ENCODE measurements at regions not wholly inside any gene's neighbourhood (a gene's known extent, or its start where the extent isn't known, plus 50 kb on each side); places are given as distances from the start of the nearest gene placed in this dataset.
"Not testable (repeated sequence)": the region's sequence is repeated elsewhere in the genome, so short reads cannot be mapped to it uniquely, and the experiment has no call there.

DNA sequence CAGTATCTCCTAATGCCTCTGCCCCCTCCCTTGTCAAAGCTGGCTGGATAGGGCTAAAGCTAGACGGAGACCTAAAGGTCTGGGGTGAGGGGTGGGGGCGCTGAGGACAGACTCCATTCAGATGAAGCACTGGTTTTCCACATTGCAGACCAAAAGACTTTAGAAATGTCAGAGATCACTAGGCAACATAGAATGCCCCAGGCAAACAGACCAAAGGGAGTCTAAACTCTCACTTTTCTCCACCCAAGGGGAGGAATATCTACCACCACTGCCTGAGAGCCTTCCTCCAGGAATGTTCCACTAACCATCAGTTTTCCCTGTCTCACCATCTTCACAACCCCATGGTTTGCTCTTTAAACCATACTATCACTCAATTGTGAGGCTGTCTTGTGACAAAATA, 106.9 kb upstream of the KRAS start (continued):
- TF ChIP-seq, protein P1, sequence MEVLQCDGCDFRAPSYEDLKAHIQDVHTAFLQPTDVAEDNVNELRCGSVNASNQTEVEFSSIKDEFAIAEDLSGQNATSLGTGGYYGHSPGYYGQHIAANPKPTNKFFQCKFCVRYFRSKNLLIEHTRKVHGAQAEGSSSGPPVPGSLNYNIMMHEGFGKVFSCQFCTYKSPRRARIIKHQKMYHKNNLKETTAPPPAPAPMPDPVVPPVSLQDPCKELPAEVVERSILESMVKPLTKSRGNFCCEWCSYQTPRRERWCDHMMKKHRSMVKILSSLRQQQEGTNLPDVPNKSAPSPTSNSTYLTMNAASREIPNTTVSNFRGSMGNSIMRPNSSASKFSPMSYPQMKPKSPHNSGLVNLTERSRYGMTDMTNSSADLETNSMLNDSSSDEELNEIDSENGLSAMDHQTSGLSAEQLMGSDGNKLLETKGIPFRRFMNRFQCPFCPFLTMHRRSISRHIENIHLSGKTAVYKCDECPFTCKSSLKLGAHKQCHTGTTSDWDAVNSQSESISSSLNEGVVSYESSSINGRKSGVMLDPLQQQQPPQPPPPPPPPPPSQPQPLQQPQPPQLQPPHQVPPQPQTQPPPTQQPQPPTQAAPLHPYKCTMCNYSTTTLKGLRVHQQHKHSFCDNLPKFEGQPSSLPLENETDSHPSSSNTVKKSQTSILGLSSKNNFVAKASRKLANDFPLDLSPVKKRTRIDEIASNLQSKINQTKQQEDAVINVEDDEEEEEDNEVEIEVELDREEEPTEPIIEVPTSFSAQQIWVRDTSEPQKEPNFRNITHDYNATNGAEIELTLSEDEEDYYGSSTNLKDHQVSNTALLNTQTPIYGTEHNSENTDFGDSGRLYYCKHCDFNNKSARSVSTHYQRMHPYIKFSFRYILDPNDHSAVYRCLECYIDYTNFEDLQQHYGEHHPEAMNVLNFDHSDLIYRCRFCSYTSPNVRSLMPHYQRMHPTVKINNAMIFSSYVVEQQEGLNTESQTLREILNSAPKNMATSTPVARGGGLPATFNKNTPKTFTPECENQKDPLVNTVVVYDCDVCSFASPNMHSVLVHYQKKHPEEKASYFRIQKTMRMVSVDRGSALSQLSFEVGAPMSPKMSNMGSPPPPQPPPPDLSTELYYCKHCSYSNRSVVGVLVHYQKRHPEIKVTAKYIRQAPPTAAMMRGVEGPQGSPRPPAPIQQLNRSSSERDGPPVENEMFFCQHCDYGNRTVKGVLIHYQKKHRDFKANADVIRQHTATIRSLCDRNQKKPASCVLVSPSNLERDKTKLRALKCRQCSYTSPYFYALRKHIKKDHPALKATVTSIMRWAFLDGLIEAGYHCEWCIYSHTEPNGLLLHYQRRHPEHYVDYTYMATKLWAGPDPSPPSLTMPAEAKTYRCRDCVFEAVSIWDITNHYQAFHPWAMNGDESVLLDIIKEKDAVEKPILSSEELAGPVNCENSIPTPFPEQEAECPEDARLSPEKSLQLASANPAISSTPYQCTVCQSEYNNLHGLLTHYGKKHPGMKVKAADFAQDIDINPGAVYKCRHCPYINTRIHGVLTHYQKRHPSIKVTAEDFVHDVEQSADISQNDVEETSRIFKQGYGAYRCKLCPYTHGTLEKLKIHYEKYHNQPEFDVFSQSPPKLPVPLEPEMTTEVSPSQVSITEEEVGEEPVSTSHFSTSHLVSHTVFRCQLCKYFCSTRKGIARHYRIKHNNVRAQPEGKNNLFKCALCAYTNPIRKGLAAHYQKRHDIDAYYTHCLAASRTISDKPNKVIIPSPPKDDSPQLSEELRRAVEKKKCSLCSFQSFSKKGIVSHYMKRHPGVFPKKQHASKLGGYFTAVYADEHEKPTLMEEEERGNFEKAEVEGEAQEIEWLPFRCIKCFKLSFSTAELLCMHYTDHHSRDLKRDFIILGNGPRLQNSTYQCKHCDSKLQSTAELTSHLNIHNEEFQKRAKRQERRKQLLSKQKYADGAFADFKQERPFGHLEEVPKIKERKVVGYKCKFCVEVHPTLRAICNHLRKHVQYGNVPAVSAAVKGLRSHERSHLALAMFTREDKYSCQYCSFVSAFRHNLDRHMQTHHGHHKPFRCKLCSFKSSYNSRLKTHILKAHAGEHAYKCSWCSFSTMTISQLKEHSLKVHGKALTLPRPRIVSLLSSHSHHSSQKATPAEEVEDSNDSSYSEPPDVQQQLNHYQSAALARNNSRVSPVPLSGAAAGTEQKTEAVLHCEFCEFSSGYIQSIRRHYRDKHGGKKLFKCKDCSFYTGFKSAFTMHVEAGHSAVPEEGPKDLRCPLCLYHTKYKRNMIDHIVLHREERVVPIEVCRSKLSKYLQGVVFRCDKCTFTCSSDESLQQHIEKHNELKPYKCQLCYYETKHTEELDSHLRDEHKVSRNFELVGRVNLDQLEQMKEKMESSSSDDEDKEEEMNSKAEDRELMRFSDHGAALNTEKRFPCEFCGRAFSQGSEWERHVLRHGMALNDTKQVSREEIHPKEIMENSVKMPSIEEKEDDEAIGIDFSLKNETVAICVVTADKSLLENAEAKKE (CRISPR knock-in tag; IDR thresholded peaks at IDR 0.05), result no peak
- TF ChIP-seq EZH2phosphoT487 (IDR thresholded peaks at IDR 0.05; ENCODE audit: unreplicated experiment), result no peak
- no peak for TF ChIP-seq JUNB (IDR thresholded peaks at IDR 0.05; ENCODE audit: unreplicated experiment)
- no peak for TF ChIP-seq NANOG (IDR thresholded peaks at IDR 0.05; ENCODE audit: borderline replicate concordance)

DNA sequence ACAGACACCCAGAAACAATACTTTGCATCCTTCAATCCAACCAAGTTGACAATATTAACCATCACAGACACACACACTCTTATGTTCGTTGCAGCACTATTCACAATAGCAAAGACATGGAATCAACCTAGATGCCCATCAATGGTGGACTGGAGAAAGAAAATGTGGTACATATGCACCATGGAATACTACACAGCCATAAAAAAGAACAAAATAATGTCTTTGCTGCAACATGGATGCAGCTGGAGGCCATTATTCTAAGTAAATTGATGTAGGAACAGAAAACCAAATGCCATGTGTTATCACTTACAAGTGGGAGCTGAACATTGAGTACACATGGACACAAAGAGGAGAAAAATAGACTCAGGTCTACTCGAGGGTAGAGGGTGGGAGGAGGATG, 102.2 kb upstream of the KRAS start:
- H3K4me2 ChIP-seq; H3K27me3 ChIP-seq (ENCODE audit: insufficient read depth); DNase-seq (ENCODE audit: low spot score); H3K9me2 ChIP-seq (ENCODE audit: insufficient read depth); H3K27me3 Mint-ChIP-seq (ENCODE audit: insufficient read depth, low read depth, poor library complexity); H3K27ac Mint-ChIP-seq; H3F3A ChIP-seq (replicated peaks; ENCODE audit: low read depth); H4K20me1 ChIP-seq (replicated peaks; ENCODE audit: insufficient read depth); H3K9me3 Mint-ChIP-seq; H3K4me3 Mint-ChIP-seq; H3K4me3 ChIP-seq; ATAC-seq; H3K79me2 ChIP-seq (replicated peaks; ENCODE audit: insufficient read depth); H3K36me3 Mint-ChIP-seq (ENCODE audit: low read depth); H3K27ac ChIP-seq (ENCODE audit: low read depth); H3K36me3 ChIP-seq (ENCODE audit: insufficient read depth); H3K4me1 ChIP-seq (ENCODE audit: insufficient read depth): not testable (repeated sequence)
- H2AFZ ChIP-seq, result 0 out of 2 replicates have a peak overlapping the region, but pooled peaks have one; percentile 23
- peaks cover 13% of the 10 kb centered on the region; the same call in 2 of the 3 replicates for H3K4me1 Mint-ChIP-seq

Data from GM23338 (cell line).